ENCODE measurements at regions not wholly inside any gene's neighbourhood (a gene's known extent, or its start where the extent isn't known, plus 50 kb on each side); places are given as distances from the start of the nearest gene placed in this dataset.

GRCh38 chr7:106774768-106775551, 90.1 kb upstream of the PIK3CG start (continued):
- TF ChIP-seq BCL3 (IDR thresholded peaks at IDR 0.05) (no peak), JUNB (IDR thresholded peaks at IDR 0.05) (peak; percentile 47; the same call in 1 of the 2 replicates), ELK1 (IDR thresholded peaks at IDR 0.05; ENCODE audit: low read depth, low read length) (peak; percentile 68; the same call in 1 of the 2 replicates), EP300 (IDR thresholded peaks at IDR 0.05) (no peak), ZFP36 (IDR thresholded peaks at IDR 0.05; ENCODE audit: borderline replicate concordance, partially characterized antibody) (peak; percentile 30), CTCF (IDR thresholded peaks at IDR 0.05) (no peak), RAD21 (conservative IDR thresholded peaks at IDR 0.05 in 1 of 2, IDR thresholded peaks at IDR 0.05 in 1 of 2) (no peak), PHF8 (IDR thresholded peaks at IDR 0.05; ENCODE audit: borderline replicate concordance, low read depth) (no peak), HOXB13 (CRISPR knock-in tag; IDR thresholded peaks at IDR 0.05; ENCODE audit: low read depth) (peak; percentile 98), EHMT2 (IDR thresholded peaks at IDR 0.05; ENCODE audit: low read depth) (no peak), FOSB (CRISPR knock-in tag; IDR thresholded peaks at IDR 0.05) (no peak), USF2 (IDR thresholded peaks at IDR 0.05) (no peak), TFCP2L1 (CRISPR knock-in tag; IDR thresholded peaks at IDR 0.05) (no peak), REST (IDR thresholded peaks at IDR 0.05) (no peak), RNF2 (IDR thresholded peaks at IDR 0.05; ENCODE audit: borderline replicate concordance, low read depth) (no peak), PBX3 (IDR thresholded peaks at IDR 0.05) (no peak), TP53 (CRISPR knock-in tag; IDR thresholded peaks at IDR 0.05) (no peak), MAX (IDR thresholded peaks at IDR 0.05) (peak; percentile 57; the same call in 1 of the 2 replicates), BHLHE40 (IDR thresholded peaks at IDR 0.05; ENCODE audit: low read depth, low read length) (no peak), KDM1A (IDR thresholded peaks at IDR 0.05; ENCODE audit: low read depth) (no peak)

All from A549 (cell line).